Peyer's patch (tissue), 4 donors: ENCODE measurements at regions not wholly inside any gene's neighbourhood (a gene's known extent, or its start where the extent isn't known, plus 50 kb on each side); places are given as distances from the start of the nearest gene placed in this dataset.

Experiments
- DNase-seq, 3 donors: peaks; one replicate each; pipeline ENCODE4 v3.0.0-alpha.2; 2017 to 2019
- H3K27ac ChIP-seq, 4 donors: fragments of 200-600 bp; sonication (generic); one replicate each; pipeline ENCODE4 v1.5.1; 2016 to 2019
- H3K27me3 ChIP-seq, 2 donors: fragments of 200-600 bp; sonication (generic); one replicate each; pipeline ENCODE4 v1.5.1; 2019
- H3K36me3 ChIP-seq, 3 donors: fragments of 200-600 bp; sonication (generic); one replicate each; pipeline ENCODE4 v1.5.1; 2016 to 2019
- H3K4me1 ChIP-seq, 4 donors: fragments of 200-600 bp; sonication (generic); one replicate each; pipeline ENCODE4 v1.5.1; 2016 to 2019
- H3K4me3 ChIP-seq, 4 donors: fragments of 200-600 bp; sonication (generic); 1 replicate in 3 of 4; 2 replicates in 1 of 4; pipeline ENCODE4 v1.5.1; 2016 to 2019; ENCODE audit warnings: mild to moderate bottlenecking in 1 of 4
- H3K9me3 ChIP-seq, 4 donors: fragments of 200-600 bp; sonication (generic); one replicate each; pipeline ENCODE4 v1.5.1; 2016 to 2019; ENCODE audit warnings: mild to moderate bottlenecking in 1 of 4
- CTCF ChIP-seq, 6 experiments: fragments of 450-650 bp in 4 of 6; fragments of 200-600 bp in 2 of 6; sonication (generic) in 1 of 6; IDR thresholded peaks; one replicate each; pipeline ENCODE4 v1.5.1; 2017 to 2019; ENCODE audit warnings: antibody characterized with exemption in 6 of 6, mild to moderate bottlenecking in 3 of 6, moderate library complexity in 1 of 6
- POLR2A ChIP-seq, 2 donors: fragments of 450-650 bp; IDR thresholded peaks; one replicate each; pipeline ENCODE4 v1.5.1; 2017; ENCODE audit warnings: antibody characterized with exemption in 2 of 2, mild to moderate bottlenecking in 2 of 2, moderate library complexity in 2 of 2

DNA sequence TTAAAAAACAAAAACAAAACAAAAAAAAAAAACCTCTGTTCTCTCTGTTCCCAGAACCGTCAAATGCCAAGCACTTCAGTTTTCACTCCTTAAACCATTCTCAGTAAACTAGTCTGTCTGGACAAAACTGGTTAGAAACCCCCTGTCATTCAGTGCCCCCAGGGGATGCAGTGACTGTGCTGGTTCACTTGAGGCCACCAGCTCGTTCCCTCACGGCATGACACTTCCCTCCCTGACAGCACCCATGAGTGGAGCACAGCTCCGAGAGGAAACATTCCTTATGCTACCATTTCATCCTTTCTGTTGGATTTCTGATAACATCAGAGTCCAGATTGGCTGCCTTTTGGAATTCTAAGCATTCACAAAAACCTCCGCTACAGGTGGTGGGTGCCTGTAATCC is 244.0 kb upstream of the TPM1 start:
- H3K4me3 ChIP-seq = no peak overlapping the region
- no peaks in the 10 kb centered on the region for H3K9me3 ChIP-seq
- H3K27me3 ChIP-seq = no peaks in the 10 kb centered on the region
- H3K27ac ChIP-seq = no peak overlapping the region
- H3K36me3 ChIP-seq = peaks cover 0 to 33% (median 0%) of the 10 kb centered on the region in 3 donors
- DNase-seq = no peak
- TF ChIP-seq CTCF (IDR thresholded peaks at IDR 0.05) (no peak), POLR2A (IDR thresholded peaks at IDR 0.05) (no peak)
- no peaks in the 10 kb centered on the region for H3K4me1 ChIP-seq

DNA sequence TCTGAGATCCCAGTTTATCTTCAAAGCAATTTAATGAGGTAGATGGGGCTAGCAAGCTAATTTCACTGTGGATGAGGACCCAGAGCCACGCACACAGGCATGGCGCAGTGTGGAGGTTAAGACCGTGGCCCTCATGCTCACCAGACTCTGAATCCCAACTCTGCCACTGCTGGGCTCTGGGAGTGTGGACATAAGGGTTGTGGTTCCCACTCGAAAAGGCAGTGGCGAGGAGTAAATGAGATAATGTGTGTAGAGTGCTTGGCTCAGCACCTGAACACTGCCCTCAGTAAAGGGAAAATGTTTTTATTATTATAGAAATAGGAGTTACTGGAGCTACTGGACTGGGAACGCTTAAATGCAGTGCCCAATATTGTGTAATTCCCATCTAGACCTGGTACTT is 243.5 kb upstream of the TPM1 start:
- no peaks in the 10 kb centered on the region for H3K4me1 ChIP-seq
- H3K36me3 ChIP-seq = peaks cover 0 to 33% (median 0%) of the 10 kb centered on the region in 3 donors
- TF ChIP-seq POLR2A (IDR thresholded peaks at IDR 0.05) = no peak
- no peak for TF ChIP-seq CTCF (IDR thresholded peaks at IDR 0.05)
- no peak overlapping the region for H3K4me3 ChIP-seq
- no peak for DNase-seq
- no peaks in the 10 kb centered on the region for H3K9me3 ChIP-seq
- H3K27ac ChIP-seq = no peak overlapping the region
- H3K27me3 ChIP-seq = no peaks in the 10 kb centered on the region

DNA sequence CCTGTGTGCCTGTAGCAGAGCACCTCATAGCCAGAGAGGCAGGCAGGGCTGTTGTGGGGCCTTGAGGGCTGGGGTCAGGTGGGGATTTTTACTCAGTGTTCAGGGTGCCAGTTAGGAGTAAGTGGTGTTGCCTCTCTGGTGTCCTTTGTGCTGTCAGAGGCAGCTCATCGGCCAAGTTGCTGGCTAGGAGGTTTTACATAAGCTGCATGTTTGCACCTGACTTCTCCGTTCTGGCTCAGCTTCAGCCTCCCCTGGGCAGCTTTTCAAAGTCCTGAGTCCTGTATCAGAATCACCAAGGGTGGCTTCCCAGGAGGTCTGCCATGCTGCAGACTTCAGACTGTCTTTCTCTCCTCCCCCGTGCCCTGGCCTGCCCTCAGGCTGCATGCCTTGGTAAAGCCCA is 242.6 kb upstream of the TPM1 start:
- DNase-seq = no peak
- Histone ChIP-seq H3K27ac (no peak overlapping the region), H3K9me3 (no peaks in the 10 kb centered on the region), H3K27me3 (no peaks in the 10 kb centered on the region), H3K36me3 (peaks cover 0 to 33% (median 0%) of the 10 kb centered on the region in 3 donors), H3K4me3 (no peak overlapping the region), H3K4me1 (no peaks in the 10 kb centered on the region)
- TF ChIP-seq CTCF (IDR thresholded peaks at IDR 0.05) = no peak
- no peak for TF ChIP-seq POLR2A (IDR thresholded peaks at IDR 0.05)

- peaks cover 0 to 31% (median 0%) of the 10 kb centered on the region in 3 donors for H3K36me3 ChIP-seq
- no peak overlapping the region for H3K4me3 ChIP-seq
Observed at GRCh38 chr15:62802612-62803011, 239.9 kb upstream of the TPM1 start.

DNA sequence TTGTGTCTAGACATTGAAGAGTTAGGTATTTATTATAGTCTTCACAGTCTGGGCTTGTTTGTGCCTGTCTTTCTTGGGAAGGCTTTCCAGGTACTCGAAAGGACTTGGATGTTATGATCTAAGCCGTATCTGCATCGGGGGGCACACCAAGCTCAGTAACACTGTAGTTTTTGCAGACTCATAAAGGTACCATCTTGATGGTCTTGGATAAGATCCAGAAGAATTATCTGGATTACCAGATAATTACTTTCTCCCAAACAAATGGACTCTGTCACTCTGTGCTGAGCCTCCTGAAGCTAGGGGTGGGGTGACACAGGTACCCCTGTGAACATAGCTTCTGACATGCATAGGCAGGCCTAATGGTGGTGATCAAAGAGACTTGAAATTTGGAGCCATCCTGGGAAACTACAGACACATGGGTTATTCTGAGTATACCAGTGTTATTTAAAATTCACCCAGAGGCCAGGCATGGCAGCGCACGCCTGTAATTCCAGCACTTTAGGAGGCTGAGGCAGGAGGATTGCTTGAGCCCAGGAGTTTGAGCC is 238.6 kb upstream of the TPM1 start:
- TF ChIP-seq CTCF (IDR thresholded peaks at IDR 0.05) (no peak), POLR2A (IDR thresholded peaks at IDR 0.05) (no peak)
- no peak for DNase-seq
- H3K27me3 ChIP-seq = no peaks in the 10 kb centered on the region
- H3K27ac ChIP-seq = no peak overlapping the region
- no peak overlapping the region for H3K4me3 ChIP-seq
- H3K4me1 ChIP-seq = no peaks in the 10 kb centered on the region
- peaks cover 0 to 28% (median 0%) of the 10 kb centered on the region in 3 donors for H3K36me3 ChIP-seq
- H3K9me3 ChIP-seq = no peaks in the 10 kb centered on the region

More at GRCh38 chr15:62802612-62803011, 239.9 kb upstream of the TPM1 start:
- no peaks in the 10 kb centered on the region for H3K9me3 ChIP-seq
- H3K27ac ChIP-seq = no peak overlapping the region
- DNase-seq = no peak
- no peaks in the 10 kb centered on the region for H3K27me3 ChIP-seq
- no peaks in the 10 kb centered on the region for H3K4me1 ChIP-seq
- no peak for TF ChIP-seq POLR2A (IDR thresholded peaks at IDR 0.05)
- TF ChIP-seq CTCF (IDR thresholded peaks at IDR 0.05) = no peak

DNA sequence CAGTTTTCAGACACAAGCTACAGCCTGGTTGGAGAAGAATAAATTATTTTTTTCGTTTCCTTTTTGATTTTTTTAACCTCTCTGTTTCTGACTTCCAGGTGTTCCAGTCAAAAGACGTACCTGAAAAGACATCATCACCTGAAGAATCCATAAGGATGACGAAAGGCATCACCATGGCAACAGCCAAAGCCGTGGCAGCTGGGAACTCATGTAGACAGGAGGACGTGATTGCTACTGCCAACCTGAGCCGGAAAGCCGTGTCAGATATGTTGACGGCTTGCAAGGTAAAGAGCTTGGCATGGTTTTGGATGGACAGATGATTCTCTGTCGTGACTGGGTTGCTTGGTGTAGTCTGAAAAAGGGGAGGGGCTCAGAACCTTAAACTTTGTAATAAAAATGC is 237.0 kb upstream of the TPM1 start:
- Histone ChIP-seq H3K27me3 (no peaks in the 10 kb centered on the region), H3K27ac (no peak overlapping the region), H3K36me3 (peaks cover 0 to 30% (median 0%) of the 10 kb centered on the region in 3 donors), H3K9me3 (no peaks in the 10 kb centered on the region), H3K4me1 (no peaks in the 10 kb centered on the region), H3K4me3 (no peak overlapping the region)
- no peak for DNase-seq
- no peak for TF ChIP-seq POLR2A (IDR thresholded peaks at IDR 0.05)
- no peak for TF ChIP-seq CTCF (IDR thresholded peaks at IDR 0.05)
